OCI-LY7 (cell line): ENCODE measurements at regions not wholly inside any gene's neighbourhood (a gene's known extent, or its start where the extent isn't known, plus 50 kb on each side); places are given as distances from the start of the nearest gene placed in this dataset.
"Not testable (repeated sequence)": the region's sequence is repeated elsewhere in the genome, so short reads cannot be mapped to it uniquely, and the experiment has no call there.

Experiments
- BruUV-seq: library from RNA; stranded (reverse); fragments of 400-500 nt; replicated peaks from 2 replicates; lab custom pipeline; 2021; lab: Mats Ljungman, UMichigan
- CTCF ChIA-PET: fragments of 300-600 bp; sonication (Branson Sonifier 250); formaldehyde crosslinking; loops from one replicate; lab custom pipeline; 2022; ENCODE audit warnings: antibody characterized with exemption; ENCODE audit not compliant: unreplicated experiment; lab: Charles Lee
- POLR2A ChIA-PET: fragments of 300-600 bp; sonication (Branson Sonifier 250); formaldehyde crosslinking; loops from one replicate; lab custom pipeline; 2022; ENCODE audit warnings: antibody characterized with exemption; lab: Charles Lee
- DNase-seq: peaks from one replicate; pipeline ENCODE4 v3.0.0-alpha.2; 2015; ENCODE audit warnings: low spot score
- H2AFZ ChIP-seq: fragments of 200-600 bp; sonication (generic), shearing (Covaris generic); 2 replicates; pipeline ENCODE4 v1.6.1; 2014; ENCODE audit warnings: mild to moderate bottlenecking, antibody characterized with exemption, low read length, moderate library complexity
- H3K27ac ChIP-seq: fragments of 200-600 bp; sonication (generic); 2 replicates; pipeline ENCODE4 v1.5.1; 2014; ENCODE audit warnings: mixed run types, low read depth, mild to moderate bottlenecking, moderate library complexity, low read length, inconsistent platforms; ENCODE audit not compliant: poor library complexity, severe bottlenecking
- H3K36me3 ChIP-seq: fragments of 200-600 bp; sonication (generic); 2 replicates; pipeline ENCODE4 v1.6.1; 2014; ENCODE audit warnings: mild to moderate bottlenecking, antibody characterized with exemption, low read length, moderate library complexity, mixed read lengths; ENCODE audit not compliant: insufficient read depth
- H3K4me1 ChIP-seq: fragments of 200-600 bp; sonication (generic); 2 replicates; pipeline ENCODE4 v1.5.1; 2014; ENCODE audit warnings: mild to moderate bottlenecking, low read length; ENCODE audit not compliant: insufficient read depth, poor library complexity, severe bottlenecking
- H3K4me2 ChIP-seq: fragments of 200-600 bp; sonication (generic); 2 replicates; pipeline ENCODE4 v1.6.1; 2014; ENCODE audit warnings: mild to moderate bottlenecking, low read length
- H3K4me3 ChIP-seq: fragments of 200-600 bp; sonication (generic); 2 replicates; pipeline ENCODE4 v1.5.1; 2014; ENCODE audit warnings: mild to moderate bottlenecking, low read depth, low read length; ENCODE audit not compliant: poor library complexity, severe bottlenecking
- H3K79me2 ChIP-seq: fragments of 200-600 bp; sonication (generic); 2 replicates; pipeline ENCODE4 v1.6.1; 2016; ENCODE audit warnings: low read depth, mild to moderate bottlenecking, low read length, moderate library complexity, mixed read lengths; ENCODE audit not compliant: insufficient read depth
- H3K9me2 ChIP-seq: fragments of 200-600 bp; sonication (generic); 2 replicates; pipeline ENCODE4 v1.6.1; 2016; ENCODE audit warnings: mild to moderate bottlenecking, low read length, mixed read lengths; ENCODE audit not compliant: insufficient read depth
- H3K9me3 ChIP-seq: fragments of 200-600 bp; sonication (generic); 2 replicates; pipeline ENCODE4 v1.6.1; 2014; ENCODE audit warnings: mild to moderate bottlenecking, mixed run types, low read length, mixed read lengths
- H4K20me1 ChIP-seq: fragments of 200-600 bp; sonication (generic); 2 replicates; pipeline ENCODE4 v1.6.1; 2014; ENCODE audit warnings: mild to moderate bottlenecking, antibody characterized with exemption, low read length, moderate library complexity, mixed read lengths; ENCODE audit not compliant: insufficient read depth
- CTCF ChIP-seq: fragments of 200-600 bp; sonication (generic); conservative IDR thresholded peaks from 2 replicates; pipeline ENCODE4 v1.5.1; 2014; ENCODE audit warnings: mild to moderate bottlenecking, antibody characterized with exemption, low read length, moderate library complexity, mixed read lengths
- EZH2phosphoT487 ChIP-seq: fragments of 200-600 bp; sonication (generic); IDR thresholded peaks from 2 replicates; pipeline ENCODE4 v1.6.1; 2018; ENCODE audit warnings: low read depth, borderline replicate concordance, mild to moderate bottlenecking, mixed run types, antibody characterized with exemption, low read length, moderate library complexity, mixed read lengths
- intact Hi-C: fragments of 100-400 bp; cut with micrococcal nuclease; formaldehyde crosslinking; loops from one replicate; pipeline ENCODE4 v1.10.0; 2022; ENCODE audit not compliant: unreplicated experiment

- H3K36me3 ChIP-seq: no peaks in the 10 kb centered on the region
- H3K4me1 ChIP-seq: no peaks in the 10 kb centered on the region
- no peak overlapping the region for H3K4me3 ChIP-seq
- no peaks in the 10 kb centered on the region for H3K79me2 ChIP-seq
- TF ChIP-seq CTCF (no peak), EZH2phosphoT487 (no peak)
- no peaks in the 10 kb centered on the region for H3K9me3 ChIP-seq
- intact Hi-C loops: loop anchor here (5.0 to 10.0 kb wide), 2 partner anchors 609 to 736 kb away; no protein-coding TSS in a partner anchor
- no peak for DNase-seq
- H3K9me2 ChIP-seq: no peaks in the 10 kb centered on the region
- H2AFZ ChIP-seq: no peak overlapping the region
- BruUV-seq: no TSS peak
- H3K4me2 ChIP-seq: no peak overlapping the region
- ChIA-PET POLR2A (no interaction called here), CTCF (no interaction called here)
- no peaks in the 10 kb centered on the region for H4K20me1 ChIP-seq
- H3K27ac ChIP-seq: no peak overlapping the region
These were observed 496.0 kb upstream of the LARGE1 start for GRCh38 chr22:34416022-34416860.

- H4K20me1 ChIP-seq, H2AFZ ChIP-seq, H3K36me3 ChIP-seq, H3K9me3 ChIP-seq, H3K9me2 ChIP-seq, CTCF ChIA-PET, H3K79me2 ChIP-seq, H3K27ac ChIP-seq, intact Hi-C loops, DNase-seq, POLR2A ChIA-PET, H3K4me2 ChIP-seq, BruUV-seq, H3K4me1 ChIP-seq, H3K4me3 ChIP-seq: not testable (repeated sequence)
These were observed 502.7 kb upstream of the LARGE1 start for GRCh38 chr22:34422948-34423347.

GRCh38 chr22:34427436-34427835, 507.2 kb upstream of the LARGE1 start:
- TF ChIP-seq CTCF: no peak
- TF ChIP-seq EZH2phosphoT487: no peak
- Histone ChIP-seq H3K9me3 (no peaks in the 10 kb centered on the region), H3K4me2 (no peak overlapping the region), H3K27ac (no peak overlapping the region), H3K79me2 (no peaks in the 10 kb centered on the region), H3K4me1 (no peaks in the 10 kb centered on the region), H3K4me3 (no peak overlapping the region), H3K9me2 (no peaks in the 10 kb centered on the region), H3K36me3 (no peaks in the 10 kb centered on the region), H4K20me1 (no peaks in the 10 kb centered on the region), H2AFZ (no peak overlapping the region)
- CTCF ChIA-PET: no interaction called here
- intact Hi-C loops: no loop called here
- no TSS peak for BruUV-seq
- POLR2A ChIA-PET: no interaction called here
- no peak for DNase-seq
